Astrocyte (in vitro differentiated cells and primary cell): ENCODE measurements at regions not wholly inside any gene's neighbourhood (a gene's known extent, or its start where the extent isn't known, plus 50 kb on each side); places are given as distances from the start of the nearest gene placed in this dataset.

ENCODE experiments used
- EZH2 ChIP-seq: IDR thresholded peaks from 2 replicates; pipeline ENCODE4 v1.6.1; 2012; ENCODE audit warnings: mild to moderate bottlenecking, low read length, inconsistent platforms; ENCODE audit not compliant: insufficient read depth
- TF ChIP-seq, protein P1 (sequence below): IDR thresholded peaks from 2 replicates; pipeline ENCODE4 v1.5.1; 2011; ENCODE audit warnings: low read depth, mild to moderate bottlenecking, inconsistent platforms, low read length, moderate library complexity; ENCODE audit not compliant: insufficient read depth

DNA sequence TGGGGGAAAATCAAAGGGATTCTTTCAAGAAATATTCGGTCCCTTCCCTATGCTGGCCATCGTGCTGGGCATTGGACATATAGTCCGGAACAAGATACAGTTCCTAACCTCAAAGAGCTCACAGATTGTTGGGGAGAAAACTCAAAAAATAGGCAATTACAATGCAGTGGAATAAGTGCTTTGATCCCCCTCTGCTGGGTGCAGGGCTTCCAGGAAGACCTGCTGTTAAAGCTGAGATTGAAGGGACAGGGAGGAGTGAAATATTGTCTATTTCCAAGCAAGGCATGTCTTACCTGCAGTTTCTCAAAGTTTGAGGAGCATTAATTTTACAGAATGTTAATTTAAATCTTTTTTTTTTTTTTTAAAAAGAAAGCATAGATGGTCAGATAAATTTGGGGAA, 75.1 kb upstream of the SESN3 start:
- TF ChIP-seq, protein P1, sequence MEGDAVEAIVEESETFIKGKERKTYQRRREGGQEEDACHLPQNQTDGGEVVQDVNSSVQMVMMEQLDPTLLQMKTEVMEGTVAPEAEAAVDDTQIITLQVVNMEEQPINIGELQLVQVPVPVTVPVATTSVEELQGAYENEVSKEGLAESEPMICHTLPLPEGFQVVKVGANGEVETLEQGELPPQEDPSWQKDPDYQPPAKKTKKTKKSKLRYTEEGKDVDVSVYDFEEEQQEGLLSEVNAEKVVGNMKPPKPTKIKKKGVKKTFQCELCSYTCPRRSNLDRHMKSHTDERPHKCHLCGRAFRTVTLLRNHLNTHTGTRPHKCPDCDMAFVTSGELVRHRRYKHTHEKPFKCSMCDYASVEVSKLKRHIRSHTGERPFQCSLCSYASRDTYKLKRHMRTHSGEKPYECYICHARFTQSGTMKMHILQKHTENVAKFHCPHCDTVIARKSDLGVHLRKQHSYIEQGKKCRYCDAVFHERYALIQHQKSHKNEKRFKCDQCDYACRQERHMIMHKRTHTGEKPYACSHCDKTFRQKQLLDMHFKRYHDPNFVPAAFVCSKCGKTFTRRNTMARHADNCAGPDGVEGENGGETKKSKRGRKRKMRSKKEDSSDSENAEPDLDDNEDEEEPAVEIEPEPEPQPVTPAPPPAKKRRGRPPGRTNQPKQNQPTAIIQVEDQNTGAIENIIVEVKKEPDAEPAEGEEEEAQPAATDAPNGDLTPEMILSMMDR = no peak
- TF ChIP-seq EZH2 = no peak
